ENCODE measurements at regions not wholly inside any gene's neighbourhood (a gene's known extent, or its start where the extent isn't known, plus 50 kb on each side); places are given as distances from the start of the nearest gene placed in this dataset.

GRCh38 chr5:136805466-136805865 lies 440.1 kb upstream of the TRPC7 start:
- Mint-ChIP-seq H3K36me3 (ENCODE audit: low read depth, unreplicated experiment) (peaks cover 3% of the 10 kb centered on the region), H3K27me3 (ENCODE audit: unreplicated experiment) (no peaks in the 10 kb centered on the region), H3K4me1 (ENCODE audit: unreplicated experiment) (no peaks in the 10 kb centered on the region), H3K27ac (ENCODE audit: unreplicated experiment) (no peak overlapping the region), H3K4me3 (ENCODE audit: unreplicated experiment) (no peak overlapping the region), H3K9me3 (ENCODE audit: unreplicated experiment) (no peaks in the 10 kb centered on the region)
- no peak for DNase-seq (ENCODE audit: low spot score)
- TF ChIP-seq CTCF (IDR thresholded peaks at IDR 0.05; ENCODE audit: unreplicated experiment), result peak; percentile 30

GRCh38 chr5:136802383-136802782 lies 437.0 kb upstream of the TRPC7 start:
- peak; percentile 14 for DNase-seq (ENCODE audit: low spot score)
- Mint-ChIP-seq H3K4me1 (ENCODE audit: unreplicated experiment) (peaks cover 4% of the 10 kb centered on the region), H3K27me3 (ENCODE audit: unreplicated experiment) (no peaks in the 10 kb centered on the region), H3K9me3 (ENCODE audit: unreplicated experiment) (no peaks in the 10 kb centered on the region), H3K36me3 (ENCODE audit: low read depth, unreplicated experiment) (no peaks in the 10 kb centered on the region), H3K4me3 (ENCODE audit: unreplicated experiment) (no peak overlapping the region), H3K27ac (ENCODE audit: unreplicated experiment) (no peak overlapping the region)
- TF ChIP-seq CTCF (IDR thresholded peaks at IDR 0.05; ENCODE audit: unreplicated experiment), result no peak

- Mint-ChIP-seq H3K36me3 (ENCODE audit: low read depth, unreplicated experiment) (no peaks in the 10 kb centered on the region), H3K9me3 (ENCODE audit: unreplicated experiment) (no peaks in the 10 kb centered on the region), H3K4me1 (ENCODE audit: unreplicated experiment) (peaks cover 4% of the 10 kb centered on the region), H3K27ac (ENCODE audit: unreplicated experiment) (no peak overlapping the region), H3K27me3 (ENCODE audit: unreplicated experiment) (peaks cover 2% of the 10 kb centered on the region), H3K4me3 (ENCODE audit: unreplicated experiment) (no peak overlapping the region)
- TF ChIP-seq CTCF (IDR thresholded peaks at IDR 0.05; ENCODE audit: unreplicated experiment), result no peak
- DNase-seq (ENCODE audit: low spot score), result no peak
These were observed 434.5 kb upstream of the TRPC7 start for GRCh38 chr5:136799806-136800372.

GRCh38 chr5:136793300-136793699 lies 428.0 kb upstream of the TRPC7 start:
- Mint-ChIP-seq H3K4me3 (ENCODE audit: unreplicated experiment) (no peak overlapping the region), H3K27me3 (ENCODE audit: unreplicated experiment) (peaks cover 2% of the 10 kb centered on the region), H3K27ac (ENCODE audit: unreplicated experiment) (no peak overlapping the region), H3K4me1 (ENCODE audit: unreplicated experiment) (peaks cover 3% of the 10 kb centered on the region), H3K9me3 (ENCODE audit: unreplicated experiment) (no peaks in the 10 kb centered on the region), H3K36me3 (ENCODE audit: low read depth, unreplicated experiment) (no peaks in the 10 kb centered on the region)
- TF ChIP-seq CTCF (IDR thresholded peaks at IDR 0.05; ENCODE audit: unreplicated experiment), result no peak
- DNase-seq (ENCODE audit: low spot score), result no peak

GRCh38 chr5:136781464-136781863 lies 416.1 kb upstream of the TRPC7 start:
- H3K9me3 Mint-ChIP-seq (ENCODE audit: unreplicated experiment), result no peaks in the 10 kb centered on the region
- H3K4me1 Mint-ChIP-seq (ENCODE audit: unreplicated experiment), result peaks cover 8% of the 10 kb centered on the region
- no peak for DNase-seq (ENCODE audit: low spot score)
- no peak overlapping the region for H3K27ac Mint-ChIP-seq (ENCODE audit: unreplicated experiment)
- H3K4me3 Mint-ChIP-seq (ENCODE audit: unreplicated experiment), result no peak overlapping the region
- no peaks in the 10 kb centered on the region for H3K36me3 Mint-ChIP-seq (ENCODE audit: low read depth, unreplicated experiment)
- TF ChIP-seq CTCF (IDR thresholded peaks at IDR 0.05; ENCODE audit: unreplicated experiment), result no peak
- H3K27me3 Mint-ChIP-seq (ENCODE audit: unreplicated experiment), result no peaks in the 10 kb centered on the region
